ENCODE measurements at regions not wholly inside any gene's neighbourhood (a gene's known extent, or its start where the extent isn't known, plus 50 kb on each side); places are given as distances from the start of the nearest gene placed in this dataset.

GRCh38 chr15:95021816-95022215 is 790.5 kb downstream of the MCTP2 start:
- no peak for FAIRE-seq
- no peaks in the 10 kb centered on the region for H3K36me3 ChIP-seq (ENCODE audit: control insufficient read depth in 2 of 2, extremely low read depth in 1 of 2, insufficient read depth in 2 of 2, low read length in 2 of 2)
- TF ChIP-seq EZH2 (IDR thresholded peaks at IDR 0.05; ENCODE audit: low read length) (no peak), CTCF (optimal IDR thresholded peaks at IDR 0.05 in 1 of 3, IDR thresholded peaks at IDR 0.05 in 1 of 3, conservative IDR thresholded peaks at IDR 0.05 in 1 of 3; ENCODE audit: extremely low read depth in 1 of 3, insufficient read depth in 2 of 3, low read length in 3 of 3) (no peak)
- no peaks in the 10 kb centered on the region for H3K27me3 ChIP-seq (ENCODE audit: control insufficient read depth, extremely low read depth, insufficient read depth, low read length)
- H3K9ac ChIP-seq (ENCODE audit: control insufficient read depth, extremely low read depth, insufficient read depth, low read length): no peak overlapping the region
- H3K4me1 ChIP-seq (ENCODE audit: control insufficient read depth, extremely low read depth, insufficient read depth, low read length): peaks cover 13% of the 10 kb centered on the region
- no peaks in the 10 kb centered on the region for H3K9me3 ChIP-seq (ENCODE audit: control insufficient read depth, low read depth, low read length)
- no peaks in the 10 kb centered on the region for H3K79me2 ChIP-seq (ENCODE audit: control insufficient read depth, insufficient read depth, low read length)
- H2AFZ ChIP-seq (ENCODE audit: control insufficient read depth, low read length): no peak overlapping the region
- H3K4me2 ChIP-seq (ENCODE audit: control insufficient read depth, extremely low read depth, insufficient read depth, low read depth, low read length): no peak overlapping the region
- H3K27ac ChIP-seq (ENCODE audit: control insufficient read depth, insufficient read depth, low read length): no peak overlapping the region
- no peaks in the 10 kb centered on the region for H4K20me1 ChIP-seq (ENCODE audit: control insufficient read depth, extremely low read depth, insufficient read depth, low read length)
- dilution Hi-C loops (cut with MboI; ENCODE audit: extremely low pct_ligation_motif_present, low sequenced_read_pairs): no loop called here
- no peak for DNase-seq (ENCODE audit: low read depth, low spot score)
- no peaks in the 10 kb centered on the region for H3K9me1 ChIP-seq (ENCODE audit: control insufficient read depth, extremely low read depth, insufficient read depth, low read length)
- H3K4me3 ChIP-seq (ENCODE audit: control insufficient read depth in 2 of 3, extremely low read depth in 1 of 3, insufficient read depth in 2 of 3, low read depth in 1 of 3, low read length in 3 of 3): no peak overlapping the region

GRCh38 chr15:95024351-95024750 is 793.0 kb downstream of the MCTP2 start:
- H3K9ac ChIP-seq (ENCODE audit: control insufficient read depth, extremely low read depth, insufficient read depth, low read length): no peak overlapping the region
- H3K79me2 ChIP-seq (ENCODE audit: control insufficient read depth, insufficient read depth, low read length): no peaks in the 10 kb centered on the region
- FAIRE-seq (no peak), DNase-seq (ENCODE audit: low read depth, low spot score) (no peak)
- no peak overlapping the region for H3K4me3 ChIP-seq (ENCODE audit: control insufficient read depth in 2 of 3, extremely low read depth in 1 of 3, insufficient read depth in 2 of 3, low read depth in 1 of 3, low read length in 3 of 3)
- no peaks in the 10 kb centered on the region for H3K27me3 ChIP-seq (ENCODE audit: control insufficient read depth, extremely low read depth, insufficient read depth, low read length)
- H3K9me1 ChIP-seq (ENCODE audit: control insufficient read depth, extremely low read depth, insufficient read depth, low read length): no peaks in the 10 kb centered on the region
- no peak overlapping the region for H2AFZ ChIP-seq (ENCODE audit: control insufficient read depth, low read length)
- no peak overlapping the region for H3K4me2 ChIP-seq (ENCODE audit: control insufficient read depth, extremely low read depth, insufficient read depth, low read depth, low read length)
- peaks cover 3% of the 10 kb centered on the region for H3K4me1 ChIP-seq (ENCODE audit: control insufficient read depth, extremely low read depth, insufficient read depth, low read length)
- no peaks in the 10 kb centered on the region for H4K20me1 ChIP-seq (ENCODE audit: control insufficient read depth, extremely low read depth, insufficient read depth, low read length)
- dilution Hi-C loops (cut with MboI; ENCODE audit: extremely low pct_ligation_motif_present, low sequenced_read_pairs): no loop called here
- no peaks in the 10 kb centered on the region for H3K36me3 ChIP-seq (ENCODE audit: control insufficient read depth in 2 of 2, extremely low read depth in 1 of 2, insufficient read depth in 2 of 2, low read length in 2 of 2)
- TF ChIP-seq CTCF (optimal IDR thresholded peaks at IDR 0.05 in 1 of 3, IDR thresholded peaks at IDR 0.05 in 1 of 3, conservative IDR thresholded peaks at IDR 0.05 in 1 of 3; ENCODE audit: extremely low read depth in 1 of 3, insufficient read depth in 2 of 3, low read length in 3 of 3) (peak; percentile 29 to 53 (median 45)), EZH2 (IDR thresholded peaks at IDR 0.05; ENCODE audit: low read length) (no peak)
- H3K9me3 ChIP-seq (ENCODE audit: control insufficient read depth, low read depth, low read length): no peaks in the 10 kb centered on the region
- no peak overlapping the region for H3K27ac ChIP-seq (ENCODE audit: control insufficient read depth, insufficient read depth, low read length)

All from keratinocyte (primary cell).